Mesothelial cell of epicardium (in vitro differentiated cells): ENCODE measurements at regions not wholly inside any gene's neighbourhood (a gene's known extent, or its start where the extent isn't known, plus 50 kb on each side); places are given as distances from the start of the nearest gene placed in this dataset.
"Not testable (repeated sequence)": the region's sequence is repeated elsewhere in the genome, so short reads cannot be mapped to it uniquely, and the experiment has no call there.

Experiments
- DNase-seq, 2 experiments: peaks; one replicate each; pipeline ENCODE4 v3.0.0; 2021; ENCODE audit warnings: low spot score in 2 of 2; ENCODE audit not compliant: unreplicated experiment in 2 of 2
- H3K27ac Mint-ChIP-seq: 2 replicates; pipeline ENCODE4 v1.8.0; 2021; ENCODE audit warnings: mixed read lengths
- H3K27me3 Mint-ChIP-seq: 2 replicates; pipeline ENCODE4 v1.8.0; 2021; ENCODE audit warnings: low read depth, mixed read lengths
- H3K36me3 Mint-ChIP-seq: 2 replicates; pipeline ENCODE4 v1.8.0; 2021; ENCODE audit warnings: mixed read lengths
- H3K4me1 Mint-ChIP-seq: 2 replicates; pipeline ENCODE4 v1.8.0; 2021; ENCODE audit warnings: mixed read lengths
- H3K4me3 Mint-ChIP-seq: 2 replicates; pipeline ENCODE4 v1.8.0; 2021; ENCODE audit warnings: mild to moderate bottlenecking, moderate library complexity, mixed read lengths
- H3K9me3 Mint-ChIP-seq: 2 replicates; pipeline ENCODE4 v1.8.0; 2021; ENCODE audit warnings: mixed read lengths
- TF ChIP-seq, protein P1 (sequence below): fragments of 200-600 bp; sonication (generic); IDR thresholded peaks from one replicate; pipeline ENCODE4 v1.5.0; 2021; ENCODE audit warnings: antibody characterized with exemption; ENCODE audit not compliant: unreplicated experiment

- Mint-ChIP-seq H3K27me3 (peaks cover 4% of the 10 kb centered on the region), H3K27ac (no peak overlapping the region)
Observed at GRCh38 chr20:43349841-43350240, 107.9 kb upstream of the SRSF6 start.

GRCh38 chr20:43347839-43348238 is 109.9 kb upstream of the SRSF6 start:
- not testable (repeated sequence) for H3K4me1 Mint-ChIP-seq, H3K27me3 Mint-ChIP-seq, DNase-seq, H3K27ac Mint-ChIP-seq, H3K4me3 Mint-ChIP-seq, H3K36me3 Mint-ChIP-seq
- peaks cover 30% of the 10 kb centered on the region for H3K9me3 Mint-ChIP-seq

More at GRCh38 chr20:43349841-43350240, 107.9 kb upstream of the SRSF6 start:
- H3K9me3 Mint-ChIP-seq = peaks cover 14% of the 10 kb centered on the region
- no peaks in the 10 kb centered on the region for H3K4me1 Mint-ChIP-seq
- no peak overlapping the region for H3K4me3 Mint-ChIP-seq
- TF ChIP-seq, protein P1, sequence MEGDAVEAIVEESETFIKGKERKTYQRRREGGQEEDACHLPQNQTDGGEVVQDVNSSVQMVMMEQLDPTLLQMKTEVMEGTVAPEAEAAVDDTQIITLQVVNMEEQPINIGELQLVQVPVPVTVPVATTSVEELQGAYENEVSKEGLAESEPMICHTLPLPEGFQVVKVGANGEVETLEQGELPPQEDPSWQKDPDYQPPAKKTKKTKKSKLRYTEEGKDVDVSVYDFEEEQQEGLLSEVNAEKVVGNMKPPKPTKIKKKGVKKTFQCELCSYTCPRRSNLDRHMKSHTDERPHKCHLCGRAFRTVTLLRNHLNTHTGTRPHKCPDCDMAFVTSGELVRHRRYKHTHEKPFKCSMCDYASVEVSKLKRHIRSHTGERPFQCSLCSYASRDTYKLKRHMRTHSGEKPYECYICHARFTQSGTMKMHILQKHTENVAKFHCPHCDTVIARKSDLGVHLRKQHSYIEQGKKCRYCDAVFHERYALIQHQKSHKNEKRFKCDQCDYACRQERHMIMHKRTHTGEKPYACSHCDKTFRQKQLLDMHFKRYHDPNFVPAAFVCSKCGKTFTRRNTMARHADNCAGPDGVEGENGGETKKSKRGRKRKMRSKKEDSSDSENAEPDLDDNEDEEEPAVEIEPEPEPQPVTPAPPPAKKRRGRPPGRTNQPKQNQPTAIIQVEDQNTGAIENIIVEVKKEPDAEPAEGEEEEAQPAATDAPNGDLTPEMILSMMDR = no peak
- no peaks in the 10 kb centered on the region for H3K36me3 Mint-ChIP-seq
- no peak for DNase-seq

GRCh38 chr20:43345676-43346075 is 112.0 kb upstream of the SRSF6 start:
- peaks cover 42% of the 10 kb centered on the region for H3K9me3 Mint-ChIP-seq
- no peak for DNase-seq
- H3K27ac Mint-ChIP-seq = no peak overlapping the region
- no peak overlapping the region for H3K4me3 Mint-ChIP-seq
- TF ChIP-seq, protein P1 = no peak
- H3K4me1 Mint-ChIP-seq = no peaks in the 10 kb centered on the region
- peaks cover 4% of the 10 kb centered on the region for H3K27me3 Mint-ChIP-seq
- H3K36me3 Mint-ChIP-seq = no peaks in the 10 kb centered on the region

- DNase-seq = no peak
- Mint-ChIP-seq H3K4me1 (no peaks in the 10 kb centered on the region), H3K4me3 (no peak overlapping the region), H3K27me3 (no peaks in the 10 kb centered on the region), H3K27ac (no peak overlapping the region), H3K9me3 (peaks cover 53% of the 10 kb centered on the region), H3K36me3 (no peaks in the 10 kb centered on the region)
- TF ChIP-seq, protein P1 = no peak
Observed at GRCh38 chr20:43341511-43341910, 116.2 kb upstream of the SRSF6 start.

- TF ChIP-seq, protein P1 = no peak
- H3K9me3 Mint-ChIP-seq = peaks cover 44% of the 10 kb centered on the region
- H3K27ac Mint-ChIP-seq = no peak overlapping the region
- H3K36me3 Mint-ChIP-seq = no peaks in the 10 kb centered on the region
- no peaks in the 10 kb centered on the region for H3K27me3 Mint-ChIP-seq
- no peak for DNase-seq
- no peak overlapping the region for H3K4me3 Mint-ChIP-seq
- no peaks in the 10 kb centered on the region for H3K4me1 Mint-ChIP-seq
Observed at GRCh38 chr20:43337036-43337435, 120.7 kb upstream of the SRSF6 start.

GRCh38 chr20:43334080-43334479 is 123.6 kb upstream of the SRSF6 start:
- H3K4me1 Mint-ChIP-seq = no peaks in the 10 kb centered on the region
- no peaks in the 10 kb centered on the region for H3K27me3 Mint-ChIP-seq
- TF ChIP-seq, protein P1 = no peak
- H3K4me3 Mint-ChIP-seq = no peak overlapping the region
- no peak for DNase-seq
- no peak overlapping the region for H3K27ac Mint-ChIP-seq
- H3K36me3 Mint-ChIP-seq = no peaks in the 10 kb centered on the region
- H3K9me3 Mint-ChIP-seq = peaks cover 36% of the 10 kb centered on the region
